Mesothelial cell of epicardium (in vitro differentiated cells): ENCODE measurements at regions not wholly inside any gene's neighbourhood (a gene's known extent, or its start where the extent isn't known, plus 50 kb on each side); places are given as distances from the start of the nearest gene placed in this dataset.
"Not testable (repeated sequence)": the region's sequence is repeated elsewhere in the genome, so short reads cannot be mapped to it uniquely, and the experiment has no call there.

Experiments
- DNase-seq, 2 experiments: peaks; one replicate each; pipeline ENCODE4 v3.0.0; 2021; ENCODE audit warnings: low spot score in 2 of 2; ENCODE audit not compliant: unreplicated experiment in 2 of 2
- H3K27ac Mint-ChIP-seq: 2 replicates; pipeline ENCODE4 v1.8.0; 2021; ENCODE audit warnings: mixed read lengths
- H3K27me3 Mint-ChIP-seq: 2 replicates; pipeline ENCODE4 v1.8.0; 2021; ENCODE audit warnings: low read depth, mixed read lengths
- H3K36me3 Mint-ChIP-seq: 2 replicates; pipeline ENCODE4 v1.8.0; 2021; ENCODE audit warnings: mixed read lengths
- H3K4me1 Mint-ChIP-seq: 2 replicates; pipeline ENCODE4 v1.8.0; 2021; ENCODE audit warnings: mixed read lengths
- H3K4me3 Mint-ChIP-seq: 2 replicates; pipeline ENCODE4 v1.8.0; 2021; ENCODE audit warnings: mild to moderate bottlenecking, moderate library complexity, mixed read lengths
- H3K9me3 Mint-ChIP-seq: 2 replicates; pipeline ENCODE4 v1.8.0; 2021; ENCODE audit warnings: mixed read lengths
- TF ChIP-seq, protein P1 (sequence below): fragments of 200-600 bp; sonication (generic); IDR thresholded peaks from one replicate; pipeline ENCODE4 v1.5.0; 2021; ENCODE audit warnings: antibody characterized with exemption; ENCODE audit not compliant: unreplicated experiment

DNA sequence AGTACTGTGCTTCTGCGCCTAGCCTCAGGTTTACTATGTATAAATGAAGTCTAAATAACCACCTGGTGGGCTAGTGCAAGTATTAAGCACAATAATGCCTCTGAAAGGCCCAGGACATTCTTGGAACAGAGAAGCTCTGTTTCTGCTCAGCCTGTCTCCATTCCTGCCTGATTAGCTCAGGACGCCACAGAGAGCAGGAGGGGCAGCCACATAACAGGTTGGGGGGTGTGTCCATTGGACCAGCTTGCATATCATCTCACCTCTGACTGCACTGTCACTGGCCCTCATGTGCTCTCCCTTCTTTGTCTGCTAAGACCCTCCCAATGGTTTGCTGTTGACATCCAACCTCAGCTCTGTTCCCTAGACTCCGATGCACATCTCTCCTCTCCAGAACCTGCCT is 52.8 kb upstream of the IKZF1 start:
- Mint-ChIP-seq H3K27ac (no peak overlapping the region), H3K36me3 (no peaks in the 10 kb centered on the region), H3K9me3 (peaks cover 12% of the 10 kb centered on the region), H3K4me3 (no peak overlapping the region), H3K4me1 (no peaks in the 10 kb centered on the region), H3K27me3 (peaks cover 5% of the 10 kb centered on the region)
- TF ChIP-seq, protein P1, sequence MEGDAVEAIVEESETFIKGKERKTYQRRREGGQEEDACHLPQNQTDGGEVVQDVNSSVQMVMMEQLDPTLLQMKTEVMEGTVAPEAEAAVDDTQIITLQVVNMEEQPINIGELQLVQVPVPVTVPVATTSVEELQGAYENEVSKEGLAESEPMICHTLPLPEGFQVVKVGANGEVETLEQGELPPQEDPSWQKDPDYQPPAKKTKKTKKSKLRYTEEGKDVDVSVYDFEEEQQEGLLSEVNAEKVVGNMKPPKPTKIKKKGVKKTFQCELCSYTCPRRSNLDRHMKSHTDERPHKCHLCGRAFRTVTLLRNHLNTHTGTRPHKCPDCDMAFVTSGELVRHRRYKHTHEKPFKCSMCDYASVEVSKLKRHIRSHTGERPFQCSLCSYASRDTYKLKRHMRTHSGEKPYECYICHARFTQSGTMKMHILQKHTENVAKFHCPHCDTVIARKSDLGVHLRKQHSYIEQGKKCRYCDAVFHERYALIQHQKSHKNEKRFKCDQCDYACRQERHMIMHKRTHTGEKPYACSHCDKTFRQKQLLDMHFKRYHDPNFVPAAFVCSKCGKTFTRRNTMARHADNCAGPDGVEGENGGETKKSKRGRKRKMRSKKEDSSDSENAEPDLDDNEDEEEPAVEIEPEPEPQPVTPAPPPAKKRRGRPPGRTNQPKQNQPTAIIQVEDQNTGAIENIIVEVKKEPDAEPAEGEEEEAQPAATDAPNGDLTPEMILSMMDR, result no peak
- no peak for DNase-seq

DNA sequence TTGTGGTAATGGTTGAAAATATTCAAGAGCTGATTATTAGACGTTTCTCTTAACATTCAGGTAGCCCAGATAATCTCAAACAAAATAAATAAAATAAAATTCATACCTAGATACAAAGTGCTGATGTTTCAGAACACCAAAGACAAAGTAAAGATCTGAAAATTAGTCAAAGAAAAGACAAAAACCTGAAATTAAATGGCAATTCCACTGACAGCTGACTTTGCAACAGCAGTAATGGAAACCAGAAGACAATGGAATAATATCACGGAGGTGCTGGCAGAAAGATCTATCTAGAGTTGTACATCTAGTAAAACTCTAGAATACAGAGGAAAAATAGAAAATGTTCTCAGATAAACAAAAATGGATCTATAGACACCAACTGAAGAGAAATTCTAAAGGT is 58.0 kb upstream of the IKZF1 start:
- Mint-ChIP-seq H3K9me3 (peaks cover 33% of the 10 kb centered on the region), H3K27me3 (no peaks in the 10 kb centered on the region), H3K36me3 (no peaks in the 10 kb centered on the region), H3K27ac (no peak overlapping the region), H3K4me3 (no peak overlapping the region), H3K4me1 (no peaks in the 10 kb centered on the region)
- no peak for DNase-seq
- TF ChIP-seq, protein P1, result no peak

DNA sequence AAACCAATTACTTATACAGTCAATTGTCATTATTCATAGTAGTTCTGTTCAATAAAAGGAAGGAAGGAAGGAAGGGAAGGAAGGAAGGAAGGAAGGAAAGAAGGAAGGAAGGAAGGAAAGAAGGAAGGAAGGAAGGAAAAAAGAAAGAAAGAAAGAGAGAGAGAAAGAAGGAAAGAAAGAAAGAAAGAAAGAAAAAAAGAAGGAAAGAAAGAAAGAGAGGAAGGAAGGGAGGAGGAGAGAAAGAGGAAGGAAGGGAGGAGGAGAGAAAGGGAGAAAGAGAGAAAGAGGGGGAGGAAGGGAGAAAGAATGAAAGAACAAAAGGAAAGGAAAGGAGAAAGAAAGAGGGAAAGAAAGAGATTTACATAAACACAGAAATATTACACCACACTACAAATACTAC is 62.4 kb upstream of the IKZF1 start:
- DNase-seq, H3K4me3 Mint-ChIP-seq, H3K27me3 Mint-ChIP-seq, H3K4me1 Mint-ChIP-seq, H3K36me3 Mint-ChIP-seq, H3K27ac Mint-ChIP-seq: not testable (repeated sequence)
- peaks cover 36% of the 10 kb centered on the region for H3K9me3 Mint-ChIP-seq

DNA sequence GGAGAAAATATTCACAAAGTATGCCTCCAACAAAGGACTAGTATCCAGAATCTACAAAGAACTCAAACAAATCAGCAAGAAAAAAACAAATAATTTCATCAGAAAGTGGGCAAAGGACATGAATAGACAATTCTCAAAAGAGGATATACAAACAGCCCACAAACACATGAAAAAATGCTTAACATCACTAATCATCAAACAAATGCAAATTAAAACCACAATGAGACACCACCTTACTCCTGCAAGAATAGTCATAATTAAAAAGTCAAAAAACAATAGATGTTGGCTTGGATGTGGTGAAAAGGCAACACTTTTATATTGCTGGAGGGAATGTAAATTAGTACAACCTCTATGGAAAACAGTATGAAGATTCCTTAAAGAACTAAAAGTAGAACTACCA is 63.8 kb upstream of the IKZF1 start:
- not testable (repeated sequence) for H3K4me1 Mint-ChIP-seq, H3K27ac Mint-ChIP-seq, H3K36me3 Mint-ChIP-seq, H3K4me3 Mint-ChIP-seq, DNase-seq, H3K27me3 Mint-ChIP-seq
- H3K9me3 Mint-ChIP-seq, result peaks cover 30% of the 10 kb centered on the region

DNA sequence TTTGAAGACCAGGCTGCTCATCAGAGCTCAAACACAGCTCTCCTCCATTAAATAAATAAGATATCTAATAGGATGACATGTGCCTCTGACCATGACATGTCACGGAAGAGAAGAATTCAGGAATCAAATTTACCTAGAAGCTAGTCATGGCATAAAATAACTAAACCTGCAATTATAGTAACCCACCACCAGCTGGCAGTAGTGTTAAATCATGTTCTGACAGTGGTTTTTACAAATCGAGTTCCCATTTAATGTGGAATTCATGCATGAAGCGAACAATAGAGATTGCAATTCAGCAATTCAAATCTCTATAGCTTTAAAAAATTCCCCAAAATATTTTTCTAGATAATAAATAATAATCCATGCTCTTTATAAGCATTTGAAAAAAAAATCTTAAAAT is 74.6 kb upstream of the IKZF1 start:
- Mint-ChIP-seq H3K36me3 (no peaks in the 10 kb centered on the region), H3K4me1 (peaks cover 7% of the 10 kb centered on the region), H3K4me3 (no peak overlapping the region), H3K27ac (no peak overlapping the region), H3K9me3 (peaks cover 15% of the 10 kb centered on the region), H3K27me3 (no peaks in the 10 kb centered on the region)
- DNase-seq, result no peak
- TF ChIP-seq, protein P1, result peak; percentile 41

DNA sequence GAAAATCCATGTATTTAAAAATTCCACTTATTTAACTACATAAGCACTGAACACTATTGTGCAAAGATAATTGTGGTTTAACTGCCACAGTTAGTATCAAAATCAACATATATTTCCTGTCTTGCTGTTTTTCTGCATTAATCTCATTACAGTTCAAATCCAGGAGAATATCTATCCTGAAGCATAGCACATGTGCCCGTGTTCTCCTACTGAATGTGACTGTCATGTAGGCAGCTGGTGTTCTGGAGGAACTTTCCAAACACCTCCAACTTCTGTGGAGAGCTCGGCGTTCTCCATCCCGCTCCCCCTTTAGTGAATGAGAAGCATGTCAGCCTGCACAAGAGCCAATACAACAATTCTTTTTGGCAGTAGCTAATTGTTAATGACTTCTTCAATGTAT is 76.4 kb upstream of the IKZF1 start:
- DNase-seq, result no peak
- Mint-ChIP-seq H3K4me3 (no peak overlapping the region), H3K27me3 (no peaks in the 10 kb centered on the region), H3K27ac (no peak overlapping the region), H3K9me3 (peaks cover 20% of the 10 kb centered on the region), H3K4me1 (peaks cover 7% of the 10 kb centered on the region), H3K36me3 (no peaks in the 10 kb centered on the region)
- TF ChIP-seq, protein P1, result no peak

DNA sequence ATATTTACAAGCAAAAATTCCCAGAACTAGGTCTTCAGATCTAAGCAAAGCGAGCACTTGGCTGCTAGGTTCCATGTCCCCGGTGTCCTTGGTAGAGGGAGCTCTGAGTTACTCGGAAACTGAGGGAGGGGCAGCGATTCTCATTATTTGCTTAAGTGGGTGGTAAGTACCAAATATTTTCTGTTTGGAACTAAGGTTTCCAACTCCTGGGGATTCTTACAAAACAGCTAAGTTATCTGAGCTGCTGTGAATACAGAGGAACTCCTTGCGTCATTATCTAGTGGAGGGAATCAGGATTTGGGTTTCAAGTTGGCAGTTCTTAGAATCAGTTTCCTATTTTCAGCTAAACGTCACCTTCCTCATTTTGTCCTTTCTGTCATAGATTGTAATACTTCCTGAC is 76.8 kb upstream of the IKZF1 start:
- Mint-ChIP-seq H3K27me3 (no peaks in the 10 kb centered on the region), H3K27ac (no peak overlapping the region), H3K4me1 (peaks cover 7% of the 10 kb centered on the region), H3K36me3 (no peaks in the 10 kb centered on the region), H3K9me3 (peaks cover 20% of the 10 kb centered on the region), H3K4me3 (no peak overlapping the region)
- no peak for DNase-seq
- TF ChIP-seq, protein P1, result no peak
